ENCODE measurements at regions not wholly inside any gene's neighbourhood (a gene's known extent, or its start where the extent isn't known, plus 50 kb on each side); places are given as distances from the start of the nearest gene placed in this dataset.

DNA sequence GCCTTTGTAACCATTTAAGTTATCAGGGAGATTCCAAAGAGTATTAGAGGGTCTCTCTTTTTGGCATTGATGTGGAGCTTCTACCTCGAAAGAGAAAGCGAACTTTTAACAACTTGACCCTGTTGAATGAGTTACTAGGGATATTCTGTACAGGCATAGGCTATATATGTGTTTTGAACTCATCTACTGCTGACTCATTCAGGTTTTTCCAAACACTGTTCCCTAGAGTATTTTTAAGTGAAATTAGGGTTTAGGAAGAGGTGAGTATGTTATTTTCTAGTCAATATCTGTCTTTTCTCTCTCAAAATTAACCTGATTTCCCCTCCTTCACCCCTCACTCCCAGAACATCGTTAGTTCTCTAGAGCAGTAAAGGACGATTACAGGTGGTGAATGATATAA, 228.1 kb upstream of the C2CD4B start:
- TF ChIP-seq POLR2A (IDR thresholded peaks at IDR 0.05) = no peak
- TF ChIP-seq, protein P1, sequence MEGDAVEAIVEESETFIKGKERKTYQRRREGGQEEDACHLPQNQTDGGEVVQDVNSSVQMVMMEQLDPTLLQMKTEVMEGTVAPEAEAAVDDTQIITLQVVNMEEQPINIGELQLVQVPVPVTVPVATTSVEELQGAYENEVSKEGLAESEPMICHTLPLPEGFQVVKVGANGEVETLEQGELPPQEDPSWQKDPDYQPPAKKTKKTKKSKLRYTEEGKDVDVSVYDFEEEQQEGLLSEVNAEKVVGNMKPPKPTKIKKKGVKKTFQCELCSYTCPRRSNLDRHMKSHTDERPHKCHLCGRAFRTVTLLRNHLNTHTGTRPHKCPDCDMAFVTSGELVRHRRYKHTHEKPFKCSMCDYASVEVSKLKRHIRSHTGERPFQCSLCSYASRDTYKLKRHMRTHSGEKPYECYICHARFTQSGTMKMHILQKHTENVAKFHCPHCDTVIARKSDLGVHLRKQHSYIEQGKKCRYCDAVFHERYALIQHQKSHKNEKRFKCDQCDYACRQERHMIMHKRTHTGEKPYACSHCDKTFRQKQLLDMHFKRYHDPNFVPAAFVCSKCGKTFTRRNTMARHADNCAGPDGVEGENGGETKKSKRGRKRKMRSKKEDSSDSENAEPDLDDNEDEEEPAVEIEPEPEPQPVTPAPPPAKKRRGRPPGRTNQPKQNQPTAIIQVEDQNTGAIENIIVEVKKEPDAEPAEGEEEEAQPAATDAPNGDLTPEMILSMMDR (IDR thresholded peaks at IDR 0.05) = no peak
